Endothelial cell of umbilical vein (primary cell): ENCODE measurements at regions not wholly inside any gene's neighbourhood (a gene's known extent, or its start where the extent isn't known, plus 50 kb on each side); places are given as distances from the start of the nearest gene placed in this dataset.

Source experiments
- BruUV-seq: library from RNA; stranded (reverse); fragments of 400-500 nt; replicated peaks from 2 replicates; lab custom pipeline; 2021; lab: Mats Ljungman, UMichigan
- CTCF ChIA-PET: fragments of 300-600, 350-600 bp; sonication (Branson Sonifier 250); formaldehyde crosslinking; loops from one replicate; lab custom pipeline; 2021; ENCODE audit warnings: antibody characterized with exemption, inconsistent platforms; lab: Charles Lee
- POLR2A ChIA-PET: fragments of 300-600, 350-600 bp; sonication (Branson Sonifier 250); formaldehyde crosslinking; loops from one replicate; lab custom pipeline; 2021; ENCODE audit warnings: antibody characterized with exemption, inconsistent platforms; lab: Charles Lee
- DNase-seq: peaks from one replicate; pipeline ENCODE4 v3.0.0-alpha.2; 2011; ENCODE audit warnings: low read depth, low spot score
- FAIRE-seq: peaks from 2 replicates; lab custom pipeline; 2011; peaks lifted over from hg19 to GRCh38; lab: Jason Lieb, UNC
- H2AFZ ChIP-seq: 2 replicates; pipeline ENCODE4 v1.6.0; 2012; ENCODE audit warnings: low read depth, low read length, control low read depth, inconsistent platforms
- H3K27ac ChIP-seq: 2 replicates; pipeline ENCODE4 v1.5.1; 2011; ENCODE audit warnings: low read depth, mild to moderate bottlenecking, control low read depth, low read length, moderate library complexity; ENCODE audit not compliant: insufficient read depth
- H3K27me3 ChIP-seq, 2 experiments: 2 replicates each; pipeline versions ENCODE4 v1.6.0 to v1.6.1; 2011; ENCODE audit warnings: low read length in 2 of 2, mixed read lengths in 1 of 2; ENCODE audit not compliant: control insufficient read depth in 2 of 2, insufficient read depth in 2 of 2
- H3K36me3 ChIP-seq, 2 experiments: 2 replicates in 1 of 2; 3 replicates in 1 of 2; pipeline ENCODE4 v1.5.1; 2011; ENCODE audit warnings: low read length in 2 of 2, mild to moderate bottlenecking in 1 of 2, moderate library complexity in 1 of 2; ENCODE audit not compliant: control insufficient read depth in 2 of 2, insufficient read depth in 2 of 2; ENCODE audit errors: extremely low read depth in 1 of 2
- H3K4me1 ChIP-seq: 3 replicates; pipeline ENCODE4 v1.5.1; 2011; ENCODE audit warnings: mild to moderate bottlenecking, low read length; ENCODE audit not compliant: control insufficient read depth, insufficient read depth; ENCODE audit errors: extremely low read depth
- H3K4me2 ChIP-seq: 2 replicates; pipeline ENCODE4 v1.6.1; 2011; ENCODE audit warnings: low read length, control low read depth, mixed read lengths; ENCODE audit not compliant: insufficient read depth
- H3K4me3 ChIP-seq, 3 experiments: fragments of 200-600 bp in 1 of 3; sonication (generic), shearing (Covaris generic) in 1 of 3; replicated peaks in 1 of 3; 2 replicates each; pipeline ENCODE4 v1.5.1; 2011 to 2016; ENCODE audit warnings: control low read depth in 3 of 3, low read length in 3 of 3, mild to moderate bottlenecking in 2 of 3, inconsistent platforms in 1 of 3, low read depth in 1 of 3, moderate library complexity in 1 of 3; ENCODE audit not compliant: insufficient read depth in 1 of 3
- H3K79me2 ChIP-seq: 2 replicates; pipeline ENCODE4 v1.6.0; 2012; ENCODE audit warnings: low read length, inconsistent platforms; ENCODE audit not compliant: control insufficient read depth, insufficient read depth
- H3K9ac ChIP-seq: replicated peaks from 2 replicates; pipeline ENCODE3; 2011; ENCODE audit warnings: low read length, control low read depth; ENCODE audit not compliant: insufficient read depth; ENCODE audit errors: extremely low read depth
- H3K9me1 ChIP-seq: replicated peaks from 3 replicates; pipeline ENCODE4 v1.6.0; 2011; ENCODE audit warnings: mild to moderate bottlenecking, low read length; ENCODE audit not compliant: control insufficient read depth, insufficient read depth; ENCODE audit errors: extremely low read depth
- H3K9me3 ChIP-seq: replicated peaks from 2 replicates; pipeline ENCODE4 v1.5.1; 2012; ENCODE audit warnings: low read length, inconsistent platforms; ENCODE audit not compliant: control insufficient read depth, insufficient read depth
- H4K20me1 ChIP-seq: replicated peaks from 2 replicates; pipeline ENCODE3; 2011; ENCODE audit warnings: mild to moderate bottlenecking, low read length; ENCODE audit not compliant: control insufficient read depth, insufficient read depth; ENCODE audit errors: extremely low read depth
- EZH2 ChIP-seq: IDR thresholded peaks from 2 replicates; pipeline ENCODE4 v1.6.1; 2012; ENCODE audit warnings: borderline replicate concordance, low read depth, mild to moderate bottlenecking, moderate library complexity, low read length, inconsistent platforms; ENCODE audit not compliant: severe bottlenecking
- FOS ChIP-seq: IDR thresholded peaks from 2 replicates; pipeline ENCODE4 v1.6.1; 2011; ENCODE audit warnings: mild to moderate bottlenecking, low read length, moderate library complexity, borderline replicate concordance; ENCODE audit not compliant: insufficient read depth
- GATA2 ChIP-seq: IDR thresholded peaks from 2 replicates; pipeline ENCODE4 v1.7.0; 2011; ENCODE audit warnings: low read depth, mild to moderate bottlenecking, moderate library complexity, mixed read lengths, low read length; ENCODE audit not compliant: insufficient read length, insufficient read depth
- JUN ChIP-seq: IDR thresholded peaks from 2 replicates; pipeline ENCODE4 v1.6.1; 2011; ENCODE audit warnings: borderline replicate concordance, low read depth; ENCODE audit not compliant: insufficient read length, insufficient read depth
- MYC ChIP-seq: IDR thresholded peaks from one replicate; pipeline ENCODE4 v1.6.1; 2011; ENCODE audit warnings: mild to moderate bottlenecking, low read depth, low read length
- POLR2A ChIP-seq: IDR thresholded peaks from 2 replicates; pipeline ENCODE4 v1.6.1; 2012; ENCODE audit warnings: low read depth, mild to moderate bottlenecking, control low read depth, low read length
- POLR2AphosphoS5 ChIP-seq: IDR thresholded peaks from 2 replicates; pipeline ENCODE4 v1.6.1; 2012; ENCODE audit warnings: low read depth, mild to moderate bottlenecking, control low read depth, low read length, moderate library complexity; ENCODE audit not compliant: insufficient read depth
- dilution Hi-C: fragments of 300-500 bp; cut with MboI; formaldehyde crosslinking; loops from one replicate; pipeline ENCODE4 v1.15.0; 2019; ENCODE audit warnings: low sequenced_read_pairs; ENCODE audit not compliant: extremely low pct_ligation_motif_present
- intact Hi-C: fragments of 100-400 bp; cut with micrococcal nuclease; formaldehyde crosslinking; loops from one replicate; pipeline ENCODE4 v1.10.0; 2022
- TF ChIP-seq, protein P1 (sequence below): IDR thresholded peaks from 2 replicates; pipeline ENCODE4 v1.6.1; 2011; ENCODE audit not compliant: insufficient read depth, insufficient read length
- TF ChIP-seq, protein P2 (sequence below), 2 donors: IDR thresholded peaks; 1 replicate in 1 of 2; 2 replicates in 1 of 2; pipeline ENCODE4 v1.5.1; 2011; ENCODE audit warnings: low read length in 2 of 2, mild to moderate bottlenecking in 2 of 2, moderate library complexity in 2 of 2, control low read depth in 1 of 2, inconsistent platforms in 1 of 2, low read depth in 1 of 2; ENCODE audit not compliant: insufficient read depth in 1 of 2; ENCODE audit errors: extremely low read depth in 1 of 2

DNA sequence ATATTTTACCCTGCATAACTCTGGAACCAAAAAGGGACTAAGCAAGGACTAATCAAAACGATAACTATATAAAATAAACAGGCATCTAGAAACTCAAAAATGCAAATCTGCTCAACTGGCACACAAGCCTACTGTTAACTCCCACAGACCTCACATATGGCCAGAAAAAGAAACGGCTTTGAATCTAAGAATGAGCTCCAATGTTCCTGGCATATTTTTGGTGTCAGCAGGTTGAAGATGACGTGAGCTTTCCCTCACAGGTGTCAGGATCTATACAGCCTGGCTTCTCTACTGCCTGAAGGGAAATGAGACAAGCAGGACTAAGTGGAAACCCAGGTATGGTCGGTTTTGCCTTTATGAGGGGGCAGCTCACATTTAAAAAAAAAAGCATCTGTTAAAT is 120.1 kb upstream of the SPATA12 start:
- POLR2A ChIA-PET, result no interaction called here
- no peak for TF ChIP-seq POLR2AphosphoS5
- TF ChIP-seq, protein P1, sequence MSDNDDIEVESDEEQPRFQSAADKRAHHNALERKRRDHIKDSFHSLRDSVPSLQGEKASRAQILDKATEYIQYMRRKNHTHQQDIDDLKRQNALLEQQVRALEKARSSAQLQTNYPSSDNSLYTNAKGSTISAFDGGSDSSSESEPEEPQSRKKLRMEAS, result no peak
- DNase-seq, result no peak
- dilution Hi-C loops, result no loop called here
- Histone ChIP-seq H3K36me3 (no peaks in the 10 kb centered on the region), H3K27ac (no peak overlapping the region), H3K79me2 (no peaks in the 10 kb centered on the region), H3K9me1 (no peaks in the 10 kb centered on the region), H3K9ac (no peak overlapping the region), H3K27me3 (no peaks in the 10 kb centered on the region), H2AFZ (no peak overlapping the region), H3K9me3 (no peaks in the 10 kb centered on the region), H3K4me2 (no peak overlapping the region), H3K4me3 (no peak overlapping the region), H3K4me1 (peaks cover 12% of the 10 kb centered on the region), H4K20me1 (no peaks in the 10 kb centered on the region)
- no TSS peak for BruUV-seq
- FAIRE-seq, result no peak
- CTCF ChIA-PET, result interaction anchor here (0.9 kb wide), 1 partner anchor 63 kb away, joined by 3 read pairs; no protein-coding TSS in a partner anchor
- intact Hi-C loops, result no loop called here

DNA sequence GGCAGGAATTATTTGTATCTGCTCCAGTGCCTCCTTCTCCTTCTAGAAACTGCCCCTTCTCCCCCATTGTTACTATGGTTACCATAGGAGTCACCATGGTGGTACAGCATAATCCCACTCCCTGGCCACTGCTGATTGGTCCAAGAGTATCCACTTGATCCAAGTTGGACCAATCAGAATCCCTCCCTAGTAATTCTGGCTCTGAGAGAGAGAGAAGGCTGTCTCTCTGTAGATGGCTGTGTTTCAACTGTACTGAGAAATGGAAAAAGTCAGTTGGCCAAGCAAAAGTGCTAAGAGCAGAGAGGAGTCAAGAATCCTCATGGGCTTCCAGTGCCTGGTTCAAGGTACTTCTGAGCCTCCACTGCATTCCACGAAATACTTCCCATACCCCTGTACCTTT is 120.6 kb upstream of the SPATA12 start:
- no peaks in the 10 kb centered on the region for H3K79me2 ChIP-seq
- no peak for FAIRE-seq
- no peak overlapping the region for H3K4me3 ChIP-seq
- H3K27ac ChIP-seq, result no peak overlapping the region
- TF ChIP-seq MYC, result no peak
- TF ChIP-seq, protein P2, sequence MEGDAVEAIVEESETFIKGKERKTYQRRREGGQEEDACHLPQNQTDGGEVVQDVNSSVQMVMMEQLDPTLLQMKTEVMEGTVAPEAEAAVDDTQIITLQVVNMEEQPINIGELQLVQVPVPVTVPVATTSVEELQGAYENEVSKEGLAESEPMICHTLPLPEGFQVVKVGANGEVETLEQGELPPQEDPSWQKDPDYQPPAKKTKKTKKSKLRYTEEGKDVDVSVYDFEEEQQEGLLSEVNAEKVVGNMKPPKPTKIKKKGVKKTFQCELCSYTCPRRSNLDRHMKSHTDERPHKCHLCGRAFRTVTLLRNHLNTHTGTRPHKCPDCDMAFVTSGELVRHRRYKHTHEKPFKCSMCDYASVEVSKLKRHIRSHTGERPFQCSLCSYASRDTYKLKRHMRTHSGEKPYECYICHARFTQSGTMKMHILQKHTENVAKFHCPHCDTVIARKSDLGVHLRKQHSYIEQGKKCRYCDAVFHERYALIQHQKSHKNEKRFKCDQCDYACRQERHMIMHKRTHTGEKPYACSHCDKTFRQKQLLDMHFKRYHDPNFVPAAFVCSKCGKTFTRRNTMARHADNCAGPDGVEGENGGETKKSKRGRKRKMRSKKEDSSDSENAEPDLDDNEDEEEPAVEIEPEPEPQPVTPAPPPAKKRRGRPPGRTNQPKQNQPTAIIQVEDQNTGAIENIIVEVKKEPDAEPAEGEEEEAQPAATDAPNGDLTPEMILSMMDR (IDR thresholded peaks at IDR 0.05; ENCODE audit: extremely low read depth in 1 of 2, insufficient read depth in 1 of 2, low read depth in 1 of 2, low read length in 2 of 2), result no peak
- no peak for TF ChIP-seq POLR2A
- no peak for TF ChIP-seq JUN
- no peak for TF ChIP-seq POLR2AphosphoS5
- no peak for TF ChIP-seq GATA2
- no peak for TF ChIP-seq EZH2
- TF ChIP-seq FOS, result no peak
- TF ChIP-seq, protein P1, result no peak
- H3K4me2 ChIP-seq, result no peak overlapping the region
- DNase-seq, result no peak
- intact Hi-C loops (no loop called here), dilution Hi-C loops (no loop called here)
- no peaks in the 10 kb centered on the region for H3K36me3 ChIP-seq
- POLR2A ChIA-PET, result no interaction called here
- no peaks in the 10 kb centered on the region for H3K9me3 ChIP-seq
- CTCF ChIA-PET, result interaction anchor here (0.9 kb wide), 1 partner anchor 63 kb away, joined by 3 read pairs; no protein-coding TSS in a partner anchor
- H3K27me3 ChIP-seq, result no peaks in the 10 kb centered on the region
- no peaks in the 10 kb centered on the region for H4K20me1 ChIP-seq
- no peak overlapping the region for H2AFZ ChIP-seq
- H3K9ac ChIP-seq, result no peak overlapping the region
- no peaks in the 10 kb centered on the region for H3K9me1 ChIP-seq
- peaks cover 12% of the 10 kb centered on the region for H3K4me1 ChIP-seq
- BruUV-seq, result no TSS peak
